ENCODE measurements at regions not wholly inside any gene's neighbourhood (a gene's known extent, or its start where the extent isn't known, plus 50 kb on each side); places are given as distances from the start of the nearest gene placed in this dataset.

DNA sequence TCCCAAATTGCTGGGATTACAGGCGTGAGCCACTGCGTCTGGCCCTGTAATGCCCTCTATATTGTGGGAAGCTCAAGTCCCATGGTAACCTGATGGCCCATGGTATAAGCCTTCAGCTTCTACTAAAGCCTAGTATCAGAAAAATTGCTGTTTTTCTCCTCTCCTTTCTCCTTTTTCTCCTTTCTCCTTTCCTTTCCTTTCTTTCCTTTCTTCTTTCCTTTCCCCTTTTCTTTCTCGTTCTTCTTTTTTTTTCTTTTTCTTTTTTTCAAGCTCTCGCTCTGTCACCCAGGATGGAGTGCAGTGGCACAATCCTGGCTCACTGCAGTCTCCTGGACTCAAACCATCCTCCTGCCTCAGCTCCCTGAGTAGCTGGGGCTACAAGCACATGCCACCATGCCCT lies 740.7 kb downstream of the FAM133A start:
- TF ChIP-seq, protein P1, sequence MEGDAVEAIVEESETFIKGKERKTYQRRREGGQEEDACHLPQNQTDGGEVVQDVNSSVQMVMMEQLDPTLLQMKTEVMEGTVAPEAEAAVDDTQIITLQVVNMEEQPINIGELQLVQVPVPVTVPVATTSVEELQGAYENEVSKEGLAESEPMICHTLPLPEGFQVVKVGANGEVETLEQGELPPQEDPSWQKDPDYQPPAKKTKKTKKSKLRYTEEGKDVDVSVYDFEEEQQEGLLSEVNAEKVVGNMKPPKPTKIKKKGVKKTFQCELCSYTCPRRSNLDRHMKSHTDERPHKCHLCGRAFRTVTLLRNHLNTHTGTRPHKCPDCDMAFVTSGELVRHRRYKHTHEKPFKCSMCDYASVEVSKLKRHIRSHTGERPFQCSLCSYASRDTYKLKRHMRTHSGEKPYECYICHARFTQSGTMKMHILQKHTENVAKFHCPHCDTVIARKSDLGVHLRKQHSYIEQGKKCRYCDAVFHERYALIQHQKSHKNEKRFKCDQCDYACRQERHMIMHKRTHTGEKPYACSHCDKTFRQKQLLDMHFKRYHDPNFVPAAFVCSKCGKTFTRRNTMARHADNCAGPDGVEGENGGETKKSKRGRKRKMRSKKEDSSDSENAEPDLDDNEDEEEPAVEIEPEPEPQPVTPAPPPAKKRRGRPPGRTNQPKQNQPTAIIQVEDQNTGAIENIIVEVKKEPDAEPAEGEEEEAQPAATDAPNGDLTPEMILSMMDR (IDR thresholded peaks at IDR 0.05) = no peak
- no peak for TF ChIP-seq POLR2A (IDR thresholded peaks at IDR 0.05)
